ENCODE measurements at regions not wholly inside any gene's neighbourhood (a gene's known extent, or its start where the extent isn't known, plus 50 kb on each side); places are given as distances from the start of the nearest gene placed in this dataset.

- no peak for DNase-seq (ENCODE audit: extremely low spot score, unreplicated experiment)
- Mint-ChIP-seq H3K27me3 (no peaks in the 10 kb centered on the region), H3K4me1 (ENCODE audit: unreplicated experiment) (peaks cover 4% of the 10 kb centered on the region)
Measured at GRCh38 chr12:59149995-59150642, 229.8 kb upstream of the LRIG3 start.

GRCh38 chr12:59147791-59148190, 227.5 kb upstream of the LRIG3 start:
- no peak overlapping the region for H3K27ac Mint-ChIP-seq
- no peak for DNase-seq (ENCODE audit: extremely low spot score, unreplicated experiment)
- no peaks in the 10 kb centered on the region for H3K27me3 Mint-ChIP-seq
- no peaks in the 10 kb centered on the region for H3K36me3 Mint-ChIP-seq
- H3K9me3 Mint-ChIP-seq: peaks cover 5% of the 10 kb centered on the region
- H3K4me1 Mint-ChIP-seq (ENCODE audit: unreplicated experiment): peaks cover 4% of the 10 kb centered on the region
- no peak overlapping the region for H3K4me3 Mint-ChIP-seq
- no peak for TF ChIP-seq CTCF (conservative IDR thresholded peaks at IDR 0.05)

More at GRCh38 chr12:59149995-59150642, 229.8 kb upstream of the LRIG3 start:
- H3K36me3 Mint-ChIP-seq: no peaks in the 10 kb centered on the region
- H3K27ac Mint-ChIP-seq: no peak overlapping the region
- no peak overlapping the region for H3K4me3 Mint-ChIP-seq
- TF ChIP-seq CTCF (conservative IDR thresholded peaks at IDR 0.05): peak; percentile 99
- peaks cover 5% of the 10 kb centered on the region for H3K9me3 Mint-ChIP-seq

- no peak overlapping the region for H3K4me3 Mint-ChIP-seq
- no peak overlapping the region for H3K27ac Mint-ChIP-seq
- peaks cover 6% of the 10 kb centered on the region for H3K9me3 Mint-ChIP-seq
- no peak for DNase-seq (ENCODE audit: extremely low spot score, unreplicated experiment)
- no peaks in the 10 kb centered on the region for H3K4me1 Mint-ChIP-seq (ENCODE audit: unreplicated experiment)
- H3K27me3 Mint-ChIP-seq: no peaks in the 10 kb centered on the region
- no peak for TF ChIP-seq CTCF (conservative IDR thresholded peaks at IDR 0.05)
- H3K36me3 Mint-ChIP-seq: no peaks in the 10 kb centered on the region
Measured at GRCh38 chr12:59142183-59142790, 222.0 kb upstream of the LRIG3 start.

GRCh38 chr12:59134750-59135149, 214.4 kb upstream of the LRIG3 start:
- DNase-seq (ENCODE audit: extremely low spot score, unreplicated experiment): no peak
- no peak overlapping the region for H3K4me3 Mint-ChIP-seq
- no peaks in the 10 kb centered on the region for H3K36me3 Mint-ChIP-seq
- peaks cover 11% of the 10 kb centered on the region for H3K9me3 Mint-ChIP-seq
- H3K27ac Mint-ChIP-seq: no peak overlapping the region
- TF ChIP-seq CTCF (conservative IDR thresholded peaks at IDR 0.05): no peak
- peaks cover 7% of the 10 kb centered on the region for H3K4me1 Mint-ChIP-seq (ENCODE audit: unreplicated experiment)
- no peaks in the 10 kb centered on the region for H3K27me3 Mint-ChIP-seq

- Mint-ChIP-seq H3K36me3 (no peaks in the 10 kb centered on the region), H3K27me3 (no peaks in the 10 kb centered on the region), H3K27ac (no peak overlapping the region), H3K4me3 (no peak overlapping the region), H3K9me3 (peaks cover 7% of the 10 kb centered on the region), H3K4me1 (ENCODE audit: unreplicated experiment) (peaks cover 7% of the 10 kb centered on the region)
- DNase-seq (ENCODE audit: extremely low spot score, unreplicated experiment): no peak
- no peak for TF ChIP-seq CTCF (conservative IDR thresholded peaks at IDR 0.05)
Measured at GRCh38 chr12:59131462-59131861, 211.2 kb upstream of the LRIG3 start.
